GM19455 (cell line): ENCODE measurements at regions not wholly inside any gene's neighbourhood (a gene's known extent, or its start where the extent isn't known, plus 50 kb on each side); places are given as distances from the start of the nearest gene placed in this dataset.

ENCODE experiments used
- ATAC-seq: cut with Tn5 transposase; IDR thresholded peaks from one replicate; pipeline ENCODE4 v1.9.1; 2021; ENCODE audit not compliant: unreplicated experiment

DNA sequence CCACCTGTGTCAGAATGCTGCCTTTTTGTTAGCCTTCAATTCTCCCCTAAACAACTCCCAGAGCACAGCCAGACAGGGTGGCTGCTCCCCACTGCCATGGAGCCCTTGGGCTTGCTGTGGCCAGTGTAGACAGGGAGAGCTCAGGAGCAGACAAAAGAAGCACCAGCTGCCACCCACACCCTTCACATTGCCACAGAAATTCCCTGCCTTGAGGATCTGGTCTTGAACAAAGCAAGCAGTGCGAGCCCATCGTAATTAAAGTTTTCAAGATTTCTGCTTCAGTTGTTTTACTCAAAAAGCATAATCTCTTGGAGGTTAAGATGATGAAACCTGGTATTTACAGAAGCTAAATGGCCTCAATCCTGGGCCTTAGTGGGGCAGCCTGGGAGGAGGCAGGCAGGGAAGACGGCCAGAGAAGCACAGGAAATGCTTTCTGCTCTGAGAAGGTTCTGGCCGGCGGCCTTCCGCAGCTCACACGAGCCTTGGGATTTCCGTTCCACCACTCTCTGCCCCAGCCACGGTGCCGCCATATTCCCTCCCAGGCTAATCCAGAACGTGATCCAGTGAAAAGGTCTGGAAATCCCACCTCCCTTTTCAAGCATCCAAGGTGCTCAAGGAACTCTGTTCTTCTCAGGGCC, 535.2 kb downstream of the BCL11B start:
- ATAC-seq, result no peak

- no peak for ATAC-seq
Observed at GRCh38 chr14:98741523-98741922, 530.5 kb downstream of the BCL11B start.

- no peak for ATAC-seq
Observed at GRCh38 chr14:98742001-98742400, 530.0 kb downstream of the BCL11B start.

DNA sequence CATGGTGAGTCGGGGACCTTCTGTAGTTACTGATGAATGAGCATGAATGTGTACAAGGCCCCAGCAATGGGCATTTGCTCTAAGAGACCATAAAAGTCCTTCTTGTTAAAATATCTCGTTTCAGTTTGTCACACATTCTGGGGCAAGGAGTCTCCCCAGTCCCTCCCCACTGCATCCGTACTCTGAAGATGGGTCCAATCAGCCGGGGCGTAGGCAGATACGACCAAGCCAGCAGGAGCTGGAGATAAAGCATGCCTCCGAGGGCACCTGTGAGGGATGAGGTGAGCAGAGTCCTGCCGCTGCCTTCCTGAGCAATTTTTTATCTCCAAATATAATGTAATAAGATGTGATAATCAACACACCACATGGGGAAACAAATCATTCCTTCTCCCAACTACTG, 528.5 kb downstream of the BCL11B start:
- no peak for ATAC-seq

DNA sequence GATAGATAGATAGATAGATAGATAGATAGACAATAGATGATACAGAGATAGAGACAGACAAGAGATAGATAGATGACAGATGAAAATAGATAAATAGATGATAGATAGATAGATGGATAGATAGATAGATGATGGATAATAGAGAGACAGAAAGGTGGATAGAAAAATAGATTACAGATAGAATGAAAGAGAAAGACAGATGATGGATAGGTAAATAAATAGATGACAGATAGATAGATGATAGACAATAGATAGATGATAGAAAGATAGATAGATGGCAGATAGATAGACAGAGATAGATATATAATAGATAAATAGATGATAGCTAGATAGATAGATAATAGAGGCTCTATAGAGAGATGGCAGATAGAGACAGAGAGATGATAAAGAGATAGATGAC, 523.0 kb downstream of the BCL11B start:
- ATAC-seq, result no peak

DNA sequence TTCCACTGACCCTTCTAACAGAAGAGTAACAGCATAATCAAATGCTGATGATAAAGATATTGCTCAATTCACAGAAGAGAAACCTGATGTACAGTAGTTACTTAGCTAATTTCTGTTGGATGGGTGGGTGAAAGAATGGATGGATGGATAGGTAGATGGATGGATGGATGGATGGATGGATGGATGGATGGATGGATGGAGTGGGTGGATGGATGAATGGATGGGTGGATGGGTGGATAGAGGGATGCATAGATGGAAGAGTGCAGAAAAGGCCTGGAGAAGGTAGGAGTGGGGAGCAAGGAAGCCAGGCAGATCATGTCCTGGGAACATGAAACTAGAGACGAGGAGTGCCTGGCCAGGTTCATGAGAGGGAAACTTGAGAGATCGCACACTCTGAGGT, 520.9 kb downstream of the BCL11B start:
- no peak for ATAC-seq

DNA sequence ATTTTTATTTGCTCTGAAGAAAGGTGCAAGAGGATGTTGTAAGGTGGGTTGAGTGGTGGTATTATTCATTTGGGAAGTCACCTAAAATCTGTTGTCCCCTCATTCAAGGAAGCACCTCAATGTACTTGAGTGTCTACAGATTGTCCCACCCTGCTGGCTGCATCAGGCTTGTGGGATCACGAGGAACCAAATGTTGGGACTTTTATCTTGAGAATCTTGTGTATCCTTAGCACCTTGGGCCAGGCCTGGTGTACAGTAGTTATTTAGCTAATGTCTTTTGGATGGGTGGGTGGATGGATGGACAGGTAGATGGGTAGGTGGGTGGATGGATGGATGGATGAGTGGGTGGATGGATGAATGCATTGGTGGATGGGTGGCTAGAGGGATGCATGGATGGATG, 519.3 kb downstream of the BCL11B start:
- no peak for ATAC-seq

DNA sequence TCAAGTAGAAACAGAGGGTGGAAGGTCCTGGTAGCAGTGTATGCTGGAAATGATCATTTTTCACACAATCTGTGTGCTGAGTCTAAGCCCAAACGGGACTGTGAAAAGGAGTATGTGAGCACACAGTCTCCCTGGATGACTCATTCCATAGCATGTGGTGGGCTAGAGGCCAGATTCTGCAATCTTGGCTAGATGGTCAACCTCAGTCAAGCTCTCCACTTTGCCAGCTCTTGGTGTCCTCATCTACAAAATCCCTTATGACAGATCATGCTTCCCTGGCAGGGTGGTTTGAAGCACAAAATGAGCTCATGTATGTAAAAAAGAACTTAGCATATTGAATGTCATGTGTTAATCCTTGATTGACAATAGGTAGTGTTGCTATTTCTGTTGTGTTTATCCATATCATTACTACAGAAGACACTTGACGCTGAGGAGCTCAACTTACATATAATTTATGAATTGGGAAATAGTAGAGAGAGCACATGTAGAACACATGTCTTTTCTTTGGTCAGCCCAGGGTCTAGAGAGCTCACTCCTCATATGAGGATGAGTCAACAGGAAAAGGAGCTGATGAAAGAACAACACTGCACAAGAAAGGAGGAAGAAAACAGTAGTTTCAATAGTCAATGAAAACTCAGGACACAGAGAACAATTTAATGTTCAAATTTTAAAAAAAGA, 517.5 kb downstream of the BCL11B start:
- ATAC-seq, result no peak

GRCh38 chr14:98756749-98757148, 515.2 kb downstream of the BCL11B start:
- ATAC-seq, result no peak

DNA sequence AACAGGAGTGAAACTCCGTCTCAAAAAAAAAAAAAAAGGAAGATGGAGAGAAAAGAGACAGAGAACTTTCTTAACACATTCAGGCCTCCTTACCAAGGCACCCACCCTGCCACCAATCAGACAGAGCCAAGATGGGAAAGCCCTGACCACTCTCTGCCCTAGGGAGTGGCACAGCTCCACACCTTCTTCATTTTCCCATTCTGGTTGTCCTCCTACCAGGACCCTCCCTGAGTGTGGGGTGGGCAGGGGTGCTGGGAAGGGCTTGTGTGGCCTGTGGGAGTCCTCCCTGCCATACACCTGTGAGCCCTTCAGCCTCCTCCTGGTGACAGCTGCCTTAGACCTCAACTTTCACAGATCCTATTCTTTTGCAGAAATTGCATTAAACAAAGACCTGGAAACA, 513.6 kb downstream of the BCL11B start:
- ATAC-seq, result no peak

- ATAC-seq, result no peak
Observed at GRCh38 chr14:98761993-98762392, 510.0 kb downstream of the BCL11B start.

GRCh38 chr14:98766818-98767217, 505.2 kb downstream of the BCL11B start:
- ATAC-seq, result no peak

- ATAC-seq, result no peak
Observed at GRCh38 chr14:98769326-98769725, 502.7 kb downstream of the BCL11B start.

DNA sequence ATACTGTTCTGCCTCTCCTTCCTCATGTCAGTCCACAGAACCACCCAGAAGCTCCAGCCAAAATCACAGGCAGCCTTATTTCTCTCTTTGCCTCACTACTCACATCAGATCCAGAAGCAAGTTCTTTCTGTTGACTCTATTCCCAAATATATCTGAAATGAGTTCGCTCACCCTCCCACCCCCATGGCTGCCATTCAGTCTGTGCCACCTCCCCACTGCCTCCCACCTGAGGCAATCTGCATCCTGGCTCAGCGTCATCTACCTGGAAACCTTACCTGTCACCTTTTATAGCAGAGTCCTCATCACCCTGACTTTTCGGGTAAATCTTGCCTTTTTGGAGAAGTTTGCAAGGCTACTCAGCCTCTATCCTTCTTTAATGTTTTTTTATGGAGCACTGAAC, 501.8 kb downstream of the BCL11B start:
- no peak for ATAC-seq

DNA sequence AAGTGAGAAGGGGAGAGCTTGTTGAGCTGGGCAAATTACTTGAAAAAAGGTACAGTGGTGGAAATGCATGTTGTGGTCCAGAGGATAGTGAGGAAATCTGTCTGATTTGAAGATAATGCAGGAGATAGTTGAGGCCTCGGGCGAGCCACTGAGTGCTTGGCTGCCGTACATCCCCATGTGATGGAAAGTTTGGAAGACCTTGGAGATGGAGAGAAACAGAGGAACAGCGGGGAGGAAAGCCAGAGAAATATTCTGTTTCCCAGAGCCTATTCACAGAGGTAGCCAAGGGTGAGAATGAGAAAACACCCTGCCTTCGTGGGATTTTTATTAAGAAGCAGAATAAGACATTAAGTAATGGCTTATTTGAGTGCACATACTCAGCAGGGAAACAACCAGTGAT, 498.2 kb downstream of the BCL11B start:
- ATAC-seq, result no peak

DNA sequence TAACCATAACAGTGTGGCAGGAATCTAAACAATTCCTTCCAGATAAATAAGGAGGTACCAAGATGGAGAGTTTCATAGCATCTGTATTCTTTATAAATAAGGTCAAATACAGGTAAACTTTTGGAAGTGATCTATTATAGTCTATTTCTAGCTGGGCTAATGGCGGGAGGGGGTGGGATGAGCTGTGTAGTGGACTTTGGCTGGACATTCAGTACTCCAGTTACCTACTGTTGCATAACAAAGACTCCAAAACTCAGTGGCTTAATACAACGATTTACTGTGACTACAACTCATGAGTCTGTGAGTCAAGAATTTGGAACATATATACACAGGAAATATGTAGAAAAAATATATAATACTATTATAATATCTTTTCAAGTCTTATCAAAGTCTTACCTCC, 496.1 kb downstream of the BCL11B start:
- no peak for ATAC-seq

DNA sequence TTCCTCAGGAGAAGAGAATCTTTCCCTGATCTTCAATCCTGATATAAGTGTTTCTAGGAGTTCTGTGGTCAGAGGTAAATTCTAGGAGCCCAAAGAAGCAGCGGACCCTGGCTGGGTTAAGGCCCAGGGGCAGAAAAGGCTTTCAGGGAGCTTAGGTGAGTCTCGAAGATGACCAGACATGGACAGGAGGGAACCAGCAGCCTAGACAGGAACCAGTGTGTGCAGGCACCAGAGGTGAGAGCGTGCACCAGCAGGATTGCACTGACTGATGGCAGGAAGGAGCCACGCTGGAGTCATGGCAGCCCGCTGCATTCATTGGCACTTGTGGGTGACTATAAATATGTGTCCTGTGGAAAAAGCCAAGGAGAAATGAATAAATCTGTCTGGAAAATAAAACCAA, 489.9 kb downstream of the BCL11B start:
- ATAC-seq, result no peak

- ATAC-seq, result no peak
Observed at GRCh38 chr14:98785578-98785977, 486.4 kb downstream of the BCL11B start.

GRCh38 chr14:98786456-98786855, 485.5 kb downstream of the BCL11B start:
- no peak for ATAC-seq

DNA sequence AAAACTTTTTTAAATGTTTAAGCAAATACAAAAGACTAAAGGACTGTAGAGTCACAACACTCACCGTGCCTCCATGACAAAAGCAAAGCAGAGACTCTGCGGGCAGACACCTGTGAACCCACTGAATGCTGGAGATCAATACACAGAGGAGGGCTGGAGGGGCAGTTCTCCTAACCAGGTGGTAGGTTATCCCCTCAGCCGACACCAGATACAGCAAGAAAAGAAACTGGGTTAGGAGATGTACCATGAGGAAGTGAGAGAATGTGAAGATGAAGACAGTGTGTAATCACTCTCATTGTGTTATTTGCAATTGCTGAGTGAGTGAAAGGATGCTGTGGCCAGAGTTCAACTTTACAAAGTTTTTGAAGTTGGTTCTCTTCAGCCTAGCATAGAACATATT, 480.3 kb downstream of the BCL11B start:
- no peak for ATAC-seq

DNA sequence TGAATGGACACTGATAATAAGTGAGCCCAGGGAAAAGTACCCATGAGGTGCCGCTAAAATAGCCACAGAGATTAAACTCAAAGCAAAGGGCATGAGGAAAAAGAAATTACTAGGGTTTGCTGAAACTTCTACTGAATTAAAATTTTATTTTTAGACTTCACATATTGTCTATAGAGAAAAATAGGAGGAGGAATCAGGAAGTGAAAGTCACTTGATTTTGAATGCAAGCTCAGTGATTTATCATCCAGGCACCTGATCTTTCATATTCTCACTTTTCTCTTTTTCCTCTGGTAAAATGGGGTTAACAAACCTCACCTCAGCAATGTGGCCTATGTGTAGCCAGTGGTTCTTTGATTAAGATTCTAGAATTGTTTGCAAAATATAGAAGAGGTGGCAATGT, 479.8 kb downstream of the BCL11B start:
- ATAC-seq, result no peak

GRCh38 chr14:98798099-98798498, 473.9 kb downstream of the BCL11B start:
- no peak for ATAC-seq

DNA sequence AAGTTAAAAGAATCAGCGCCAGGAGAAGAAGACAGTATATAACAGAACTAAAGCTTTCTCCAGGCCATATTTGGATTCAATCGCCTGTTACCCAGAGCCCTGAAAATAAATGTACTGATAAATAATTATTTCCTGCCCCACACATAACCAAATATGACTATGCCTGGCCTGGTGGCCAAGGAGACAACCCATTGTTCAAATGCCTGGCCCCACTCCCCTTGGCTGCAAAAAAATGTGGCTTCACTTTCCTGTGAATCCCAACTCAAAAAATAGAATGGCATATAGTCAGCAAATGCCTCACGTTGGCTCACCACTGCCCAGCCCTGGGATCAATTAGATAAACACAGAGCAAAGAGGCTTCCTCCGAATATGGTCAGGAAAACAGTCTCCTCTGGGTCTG, 472.1 kb downstream of the BCL11B start:
- ATAC-seq, result no peak
